K562 (cell line): ENCODE measurements at regions not wholly inside any gene's neighbourhood (a gene's known extent, or its start where the extent isn't known, plus 50 kb on each side); places are given as distances from the start of the nearest gene placed in this dataset.

Experiments
- ATAC-seq: fragments of 200-7000 bp; cut with Tn5 transposase; 3 replicates; pipeline ENCODE4 v1.9.1; 2020; ENCODE audit warnings: moderate library complexity
- BruUV-seq: library from RNA; stranded (reverse); fragments of 400-500 nt; replicated peaks from 2 replicates; lab custom pipeline; 2021; lab: Mats Ljungman, UMichigan
- CTCF ChIA-PET: fragments of 300-600 bp; formaldehyde crosslinking; extraction: SDS; loops from one replicate; lab custom pipeline; 2021; ENCODE audit warnings: low intra/inter-chr PET ratio; lab: Yijun Ruan, JAX
- POLR2A ChIA-PET: fragments of 300-600, 350-650 bp; sonication (Branson Sonifier 250); formaldehyde crosslinking; extraction: SDS; loops from one replicate; lab custom pipeline; 2021; ENCODE audit warnings: antibody characterized with exemption, inconsistent platforms; lab: Yijun Ruan, JAX
- DNase-seq, 4 experiments: peaks; one replicate each; pipeline versions ENCODE4 v3.0.0 to v3.0.0-alpha.2; 2011 to 2018; ENCODE audit warnings: low spot score in 3 of 4, mixed read lengths in 3 of 4; ENCODE audit errors: extremely low read depth in 1 of 4
- FAIRE-seq: peaks from 2 replicates; lab custom pipeline; 2011; peaks lifted over from hg19 to GRCh38; lab: Jason Lieb, UNC
- H2AFZ ChIP-seq: 2 replicates; pipeline ENCODE4 v1.6.0; 2011; ENCODE audit warnings: low read depth, low read length, control low read depth, inconsistent platforms
- H3K27ac ChIP-seq: fragments of 200-600 bp; 3 replicates; pipeline ENCODE4 v1.8.0; 2011; ENCODE audit warnings: low read depth, mild to moderate bottlenecking, control low read depth, inconsistent platforms, low read length, moderate library complexity, mixed read lengths; ENCODE audit errors: extremely low read depth
- H3K27me3 ChIP-seq, 2 experiments: fragments of 300-600 bp in 1 of 2; 2 replicates in 1 of 2; 3 replicates in 1 of 2; pipeline versions ENCODE4 v1.6.0 to v1.8.0; 2011; ENCODE audit warnings: inconsistent platforms in 2 of 2, low read length in 2 of 2, mild to moderate bottlenecking in 1 of 2, mixed read lengths in 1 of 2, moderate library complexity in 1 of 2; ENCODE audit not compliant: control insufficient read depth in 2 of 2, insufficient read depth in 2 of 2
- H3K36me3 ChIP-seq: fragments of 300-600 bp; 3 replicates; pipeline ENCODE4 v1.8.0; 2011; ENCODE audit warnings: mild to moderate bottlenecking, low read length, inconsistent platforms; ENCODE audit not compliant: control insufficient read depth, insufficient read depth
- H3K4me1 ChIP-seq, 2 experiments: fragments of 200-600 bp in 1 of 2; replicated peaks in 1 of 2; 2 replicates in 1 of 2; 3 replicates in 1 of 2; pipeline versions ENCODE4 v1.5.1 to v1.8.0; 2011; ENCODE audit warnings: inconsistent platforms in 2 of 2, low read length in 2 of 2, mild to moderate bottlenecking in 1 of 2, mixed read lengths in 1 of 2, moderate library complexity in 1 of 2; ENCODE audit not compliant: control insufficient read depth in 2 of 2, insufficient read depth in 2 of 2
- H3K4me2 ChIP-seq: 2 replicates; pipeline ENCODE4 v1.6.1; 2011; ENCODE audit warnings: low read length, control low read depth, inconsistent platforms, mixed read lengths; ENCODE audit not compliant: insufficient read depth
- H3K4me3 ChIP-seq: fragments of 200-600 bp; sonication (generic), shearing (Covaris generic); 2 replicates; pipeline ENCODE4 v1.5.1; 2016; ENCODE audit warnings: control low read depth, inconsistent platforms
- H3K79me2 ChIP-seq: fragments of 200-600 bp; 3 replicates; pipeline ENCODE4 v1.8.0; 2011; ENCODE audit warnings: low read length, inconsistent platforms; ENCODE audit not compliant: control insufficient read depth, insufficient read depth
- H3K9ac ChIP-seq, 2 experiments: 2 replicates each; pipeline versions ENCODE4 v1.6.0 to v1.6.1; 2011; ENCODE audit warnings: low read depth in 2 of 2, low read length in 2 of 2, control low read depth in 1 of 2, inconsistent platforms in 1 of 2, mild to moderate bottlenecking in 1 of 2, mixed read lengths in 1 of 2; ENCODE audit not compliant: insufficient read depth in 1 of 2
- H3K9me1 ChIP-seq: one replicate; pipeline ENCODE4 v1.6.0; 2011; ENCODE audit warnings: inconsistent platforms, mild to moderate bottlenecking, low read length, moderate library complexity; ENCODE audit not compliant: control insufficient read depth, insufficient read depth
- H3K9me3 ChIP-seq: replicated peaks from 2 replicates; pipeline ENCODE4 v1.5.1; 2011; ENCODE audit warnings: low read depth, low read length, inconsistent platforms; ENCODE audit not compliant: control insufficient read depth, insufficient read depth
- H4K20me1 ChIP-seq: replicated peaks from 2 replicates; pipeline ENCODE4 v1.6.1; 2011; ENCODE audit warnings: low read length, inconsistent platforms, mixed read lengths; ENCODE audit not compliant: control insufficient read depth, insufficient read depth
- BRCA1 ChIP-seq, 2 experiments: fragments of 450-650 bp in 1 of 2; sonication (generic) in 1 of 2; formaldehyde crosslinking in 1 of 2; IDR thresholded peaks; 2 replicates each; pipeline versions ENCODE4 v1.5.0 to v1.6.1; 2017 to 2020; ENCODE audit warnings: mild to moderate bottlenecking in 1 of 2, missing genetic modification reagents in 1 of 2
- DMBX1 ChIP-seq: fragments of 250-450 bp; sonication (Bioruptor Pico); IDR thresholded peaks from 2 replicates; pipeline ENCODE4 v1.8.0; 2022; ENCODE audit warnings: inconsistent platforms, mild to moderate bottlenecking, moderate library complexity, borderline replicate concordance
- ELF2 ChIP-seq: fragments of 250-450 bp; sonication (Bioruptor Pico); IDR thresholded peaks from 2 replicates; pipeline ENCODE4 v1.5.0; 2021; ENCODE audit warnings: mild to moderate bottlenecking
- FIP1L1 ChIP-seq: fragments of 200-400 bp; formaldehyde crosslinking; IDR thresholded peaks from 2 replicates; pipeline ENCODE4 v1.6.1; 2018; ENCODE audit warnings: mild to moderate bottlenecking, low read depth, low read length; ENCODE audit not compliant: poor library complexity, severe bottlenecking
- ILK ChIP-seq: fragments of 450-650 bp; IDR thresholded peaks from 2 replicates; pipeline ENCODE4 v1.6.1; 2016; ENCODE audit warnings: missing genetic modification characterization, low read depth, mild to moderate bottlenecking, missing compliant biosample characterization, moderate library complexity, borderline replicate concordance
- MAFG ChIP-seq: fragments of 450-650 bp; conservative IDR thresholded peaks from 2 replicates; pipeline ENCODE4 v1.6.1; 2016; ENCODE audit warnings: missing genetic modification characterization, missing compliant biosample characterization
- SAFB ChIP-seq: fragments of 200-400 bp; formaldehyde crosslinking; IDR thresholded peaks from 2 replicates; pipeline ENCODE4 v1.6.1; 2017; ENCODE audit warnings: low read depth, low read length, borderline replicate concordance
- THRA ChIP-seq: fragments of 450-650 bp; IDR thresholded peaks from 2 replicates; pipeline ENCODE4 v1.6.1; 2017; ENCODE audit warnings: mild to moderate bottlenecking, moderate library complexity
- YBX1 ChIP-seq: fragments of 450-650 bp; IDR thresholded peaks from 2 replicates; pipeline ENCODE4 v1.7.1; 2016; ENCODE audit warnings: mild to moderate bottlenecking
- ZKSCAN1 ChIP-seq: fragments of 150-350 bp; IDR thresholded peaks from 2 replicates; pipeline ENCODE4 v1.6.1; 2016; ENCODE audit warnings: low read depth, low read length
- ZNF23 ChIP-seq: fragments of 250-450 bp; sonication (Bioruptor Pico); IDR thresholded peaks from 2 replicates; pipeline ENCODE4 v1.4.0; 2020; ENCODE audit warnings: mild to moderate bottlenecking
- ZNF449 ChIP-seq: fragments of 250-450 bp; sonication (Bioruptor Pico); IDR thresholded peaks from 2 replicates; pipeline ENCODE4 v1.8.0; 2022; ENCODE audit warnings: moderate library complexity, mild to moderate bottlenecking, inconsistent platforms
- ZNF57 ChIP-seq: fragments of 450-650 bp; formaldehyde crosslinking; IDR thresholded peaks from 2 replicates; pipeline ENCODE4 v1.4.0; 2020; ENCODE audit warnings: mild to moderate bottlenecking, moderate library complexity
- ZSCAN29 ChIP-seq: fragments of 450-650 bp; IDR thresholded peaks from 2 replicates; pipeline ENCODE4 v1.6.1; 2017
- WGBS: fragments of 100-300 bp; shearing (Covaris generic); methylation state at CpG from one replicate; pipeline ENCODE4 v1.1.6; 2016; ENCODE audit warnings: low coverage, mixed read lengths; ENCODE audit not compliant: insufficient coverage; ENCODE audit errors: missing lambda C conversion rate; 5-methylcytosine and 5-hydroxymethylcytosine counted together
- in situ Hi-C: fragments of 300-500 bp; cut with MboI; formaldehyde crosslinking; loops from 4 replicates; pipeline ENCODE4 v1.15.0; 2018; ENCODE audit warnings: inconsistent platforms, mixed read lengths
- intact Hi-C: fragments of 100-400 bp; cut with micrococcal nuclease; formaldehyde crosslinking; loops from 2 replicates; pipeline ENCODE4 v1.14.2; 2022

DNA sequence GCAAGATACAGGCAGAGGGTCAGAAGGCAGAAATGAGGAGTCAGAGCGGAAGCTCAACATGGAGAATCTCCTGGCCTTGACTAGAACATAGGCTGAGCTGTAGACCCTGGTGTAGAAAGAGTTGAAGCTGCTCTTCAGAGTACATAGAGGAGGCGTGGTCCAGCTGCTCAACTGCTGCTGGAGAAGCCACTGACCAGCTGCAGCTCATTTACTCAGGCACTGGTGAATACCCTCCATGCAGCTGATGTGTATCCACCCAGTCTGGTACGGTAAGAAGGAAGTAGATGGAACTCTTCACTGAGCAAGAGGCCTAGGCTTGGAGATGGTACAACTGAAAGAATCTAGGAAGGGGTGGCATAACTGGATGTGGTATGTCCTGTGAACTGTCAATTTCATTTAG, 148.8 kb upstream of the DHRS4 start:
- no peak overlapping the region for H3K4me3 ChIP-seq
- ATAC-seq = no peak
- no peaks in the 10 kb centered on the region for H3K4me1 ChIP-seq
- no peaks in the 10 kb centered on the region for H3K36me3 ChIP-seq
- no peak overlapping the region for H2AFZ ChIP-seq
- no peaks in the 10 kb centered on the region for H4K20me1 ChIP-seq
- in situ Hi-C loops (no loop called here), intact Hi-C loops (no loop called here)
- no peak overlapping the region for H3K27ac ChIP-seq
- FAIRE-seq = no peak
- H3K9me3 ChIP-seq = no peaks in the 10 kb centered on the region
- H3K9ac ChIP-seq = no peak overlapping the region
- ChIA-PET POLR2A (interaction anchor here (0.6 to 1.0 kb wide), 2 partner anchors 9 to 250 kb away, joined by 3 read pairs; no protein-coding TSS in a partner anchor), CTCF (no interaction called here)
- no peaks in the 10 kb centered on the region for H3K9me1 ChIP-seq
- H3K79me2 ChIP-seq = no peaks in the 10 kb centered on the region
- BruUV-seq = no TSS peak
- no peak for TF ChIP-seq ELF2 (CRISPR knock-in tag)
- TF ChIP-seq ZKSCAN1 = no peak
- no peak for TF ChIP-seq ZNF57 (CRISPR knock-in tag)
- TF ChIP-seq ZSCAN29 = no peak
- no peak for TF ChIP-seq THRA
- no peak for TF ChIP-seq DMBX1 (CRISPR knock-in tag)
- H3K27me3 ChIP-seq = no peaks in the 10 kb centered on the region
- H3K4me2 ChIP-seq = no peak overlapping the region
- no peak for DNase-seq
- 4% methylated on average over 3 of the region's 3 CpGs for WGBS

GRCh38 chr14:23805761-23806160, 147.8 kb upstream of the DHRS4 start:
- Histone ChIP-seq H3K27ac (no peak overlapping the region), H3K4me3 (no peak overlapping the region), H3K9ac (no peak overlapping the region), H3K4me2 (no peak overlapping the region), H3K27me3 (no peaks in the 10 kb centered on the region), H3K36me3 (no peaks in the 10 kb centered on the region), H2AFZ (no peak overlapping the region), H4K20me1 (no peaks in the 10 kb centered on the region), H3K9me3 (no peaks in the 10 kb centered on the region), H3K4me1 (no peaks in the 10 kb centered on the region), H3K9me1 (no peaks in the 10 kb centered on the region), H3K79me2 (no peaks in the 10 kb centered on the region)
- DNase-seq (no peak), FAIRE-seq (no peak), ATAC-seq (no peak)
- CTCF ChIA-PET = no interaction called here
- intact Hi-C loops = no loop called here
- POLR2A ChIA-PET = no interaction called here
- no TSS peak for BruUV-seq
- in situ Hi-C loops = no loop called here
- TF ChIP-seq ZNF23 (CRISPR knock-in tag) = no peak
- TF ChIP-seq YBX1 = no peak
- TF ChIP-seq ILK (tag) = no peak
- TF ChIP-seq ZNF449 (CRISPR knock-in tag) = no peak
- TF ChIP-seq BRCA1 (IDR thresholded peaks at IDR 0.05) = no peak
- no peak for TF ChIP-seq BRCA1 (CRISPR knock-in tag; IDR thresholded peaks at IDR 0.05)
- TF ChIP-seq MAFG (tag) = peak; percentile 48; the same call in 1 of the 2 replicates
- no peak for TF ChIP-seq FIP1L1
- no peak for TF ChIP-seq SAFB
